DMS53 treated with DMSO at 0.1 percent for 48 hours (cell line): ENCODE measurements at regions not wholly inside any gene's neighbourhood (a gene's known extent, or its start where the extent isn't known, plus 50 kb on each side); places are given as distances from the start of the nearest gene placed in this dataset.
"Not testable (repeated sequence)": the region's sequence is repeated elsewhere in the genome, so short reads cannot be mapped to it uniquely, and the experiment has no call there.

Experiments
- DNase-seq: peaks from one replicate; lab custom pipeline; 2025; ENCODE audit not compliant: unreplicated experiment; lab: John Stamatoyannopoulos, UW

DNA sequence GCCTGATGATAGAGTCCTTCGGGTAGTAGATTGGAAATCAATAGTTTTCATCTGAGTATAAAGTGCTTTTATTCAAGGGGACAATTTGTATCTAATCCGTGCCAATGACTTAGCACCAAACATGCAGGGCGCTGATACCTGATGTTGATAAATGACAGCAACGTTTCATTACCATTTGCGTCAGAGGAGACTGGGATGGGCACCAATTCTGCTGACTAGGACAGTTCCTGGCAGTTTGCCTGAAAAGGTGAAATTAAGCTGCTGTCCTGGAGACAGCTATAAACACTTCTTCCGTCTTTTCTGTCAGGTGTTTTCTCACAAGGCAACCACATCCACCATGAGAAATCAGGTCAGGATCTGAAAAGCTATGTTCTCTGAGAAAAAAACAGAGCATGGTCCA lies 1136.4 kb downstream of the TYW1 start:
- DNase-seq: no peak

DNA sequence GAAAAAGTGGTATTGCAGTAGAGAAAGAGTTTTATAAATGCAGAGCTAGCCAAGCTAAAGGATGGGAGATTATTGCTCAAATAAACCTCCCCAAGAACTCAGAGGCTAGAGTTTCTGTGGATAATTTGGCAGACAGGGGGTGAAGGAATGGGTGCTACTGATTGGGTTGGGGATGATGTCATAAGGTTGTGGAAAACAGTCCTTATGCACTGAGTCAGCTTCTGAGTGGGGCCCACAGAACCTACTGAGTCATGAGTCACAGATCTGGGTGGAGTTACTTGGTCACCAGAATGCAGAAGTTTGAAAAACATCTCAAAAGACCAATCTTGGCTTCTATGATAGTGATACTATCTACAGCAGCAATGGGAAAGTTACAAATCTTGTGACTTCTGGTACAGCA lies 1146.7 kb downstream of the TYW1 start:
- no peak for DNase-seq

DNA sequence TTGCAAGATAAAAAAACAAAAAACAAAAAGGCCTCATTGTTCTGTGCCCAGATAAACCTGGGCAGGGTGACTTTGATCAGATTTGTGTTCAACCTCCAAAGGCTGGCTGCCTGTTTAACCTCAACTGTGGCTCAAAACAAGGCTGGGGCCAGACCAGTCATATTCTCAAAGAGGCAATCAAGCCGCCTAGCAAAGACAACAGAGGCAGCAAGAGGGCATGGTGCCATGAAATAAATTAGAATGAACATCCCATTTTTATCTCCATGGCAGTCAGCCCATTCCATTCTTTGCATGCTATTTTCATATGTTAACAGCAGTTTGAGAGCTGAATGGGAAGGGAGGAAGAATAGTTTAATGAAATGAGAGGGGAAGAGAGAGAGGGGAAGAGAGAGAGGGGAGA lies 1150.3 kb downstream of the TYW1 start:
- DNase-seq: no peak

DNA sequence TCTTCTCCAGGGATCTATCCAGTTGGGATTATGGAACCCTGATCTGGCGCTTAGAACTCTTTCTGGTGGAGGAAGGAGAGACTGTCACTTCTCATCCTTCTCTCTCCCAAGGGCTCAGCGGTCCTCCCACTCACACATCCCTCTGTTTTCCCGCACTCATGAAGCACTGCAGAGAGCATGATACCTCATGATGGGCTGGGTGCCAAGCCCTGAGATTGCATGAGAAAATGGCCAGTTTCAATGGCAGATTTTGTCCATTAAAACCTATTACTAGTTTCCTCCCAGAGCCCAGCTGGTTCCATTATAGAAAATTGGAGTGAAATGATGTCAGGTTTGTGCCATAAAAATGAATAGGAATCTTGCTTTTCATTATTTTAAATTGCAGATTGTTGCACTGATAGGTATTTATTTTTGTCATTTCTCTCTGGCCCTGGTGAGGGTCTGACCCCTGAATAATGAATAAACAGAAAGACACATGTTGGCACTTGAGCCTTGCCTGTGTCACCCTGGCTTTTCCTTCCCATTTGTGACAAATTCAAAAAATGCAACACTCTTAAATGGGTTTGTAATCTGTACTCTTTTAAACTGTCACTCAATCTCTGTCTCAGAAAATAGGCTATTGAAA lies 1151.1 kb downstream of the TYW1 start:
- DNase-seq: no peak

DNA sequence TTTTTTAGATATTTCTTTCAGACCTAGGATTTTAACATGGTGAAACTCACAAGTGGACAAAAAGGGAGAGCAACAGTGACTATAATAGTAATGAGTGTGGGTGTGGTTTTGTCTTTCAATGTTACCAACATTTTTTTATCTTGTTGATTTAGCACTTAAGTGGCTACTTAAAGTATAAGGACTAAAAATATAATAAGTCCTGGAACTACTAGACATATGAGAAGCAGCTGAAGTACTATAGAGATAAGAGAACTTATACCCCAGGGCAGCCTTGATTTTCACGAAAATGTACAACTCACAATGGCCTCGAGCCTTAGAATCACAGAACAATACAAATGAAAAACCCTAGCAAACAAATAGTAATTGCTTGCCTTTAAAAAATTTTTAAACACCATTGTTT lies 1151.8 kb downstream of the TYW1 start:
- no peak for DNase-seq

DNA sequence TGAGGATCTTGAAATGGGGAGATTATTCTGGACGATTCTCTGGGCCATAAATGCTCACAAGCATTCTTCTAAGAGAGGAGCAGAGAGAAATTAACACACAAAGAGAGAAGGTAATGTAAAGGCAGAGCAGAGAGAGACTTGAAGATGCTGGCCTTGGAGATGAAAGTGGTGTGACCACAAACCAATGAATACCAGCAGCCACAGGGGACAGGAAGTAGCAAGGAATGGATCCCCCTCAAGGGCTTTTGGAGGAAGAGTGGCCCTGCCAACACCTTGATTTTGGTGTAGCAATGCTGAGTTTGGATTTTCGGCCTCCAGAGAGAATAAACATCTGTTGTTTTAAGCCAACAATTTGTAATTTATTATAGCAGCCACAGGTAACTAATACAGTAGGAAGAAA lies 1155.6 kb downstream of the TYW1 start:
- DNase-seq: no peak

DNA sequence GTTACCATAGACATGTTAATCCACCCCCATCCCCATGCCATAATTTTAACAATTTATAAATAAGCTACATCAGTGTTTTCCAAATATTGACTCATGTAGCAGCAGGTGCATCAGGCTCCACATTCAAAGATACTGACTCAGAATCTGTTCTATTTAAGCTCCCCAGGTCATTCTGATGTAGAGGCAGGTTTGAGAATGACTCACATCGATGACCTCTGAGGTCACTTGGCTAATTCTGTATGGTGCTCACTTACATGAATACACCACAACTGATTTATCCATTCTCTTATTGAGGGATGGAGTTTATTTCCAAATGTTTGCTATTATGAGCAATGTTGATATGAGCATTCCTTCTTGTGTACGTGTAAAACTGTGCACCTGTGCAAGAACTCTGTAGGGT lies 1159.0 kb downstream of the TYW1 start:
- DNase-seq: no peak

DNA sequence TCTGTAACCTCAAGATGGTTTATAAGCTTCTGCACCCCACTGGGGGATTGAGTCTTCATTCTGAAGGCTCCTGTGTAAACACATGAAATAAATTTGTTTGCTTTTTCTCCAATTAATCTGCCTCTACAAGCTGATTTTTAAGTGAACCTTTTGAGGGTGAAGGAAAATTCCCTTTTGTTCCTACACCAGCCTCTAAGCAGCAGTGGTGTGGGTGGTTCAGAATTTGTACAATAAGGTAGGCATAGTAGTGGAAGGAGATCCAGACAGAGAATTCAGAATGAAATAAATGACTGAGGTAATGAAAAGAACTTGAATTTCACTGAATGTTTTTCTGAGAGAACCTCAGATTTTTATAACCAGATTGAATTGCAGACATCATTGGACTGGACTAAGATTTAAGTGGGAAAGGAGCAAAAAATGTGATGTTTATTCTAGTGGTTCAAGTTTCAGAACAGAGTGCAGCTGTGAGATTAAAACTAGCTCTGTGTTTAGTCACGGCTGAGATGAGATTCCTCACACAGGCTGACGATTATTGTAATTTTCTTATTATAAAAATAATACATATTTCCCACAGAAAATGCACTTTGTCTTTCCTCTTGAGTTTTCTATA lies 1162.2 kb downstream of the TYW1 start:
- no peak for DNase-seq

DNA sequence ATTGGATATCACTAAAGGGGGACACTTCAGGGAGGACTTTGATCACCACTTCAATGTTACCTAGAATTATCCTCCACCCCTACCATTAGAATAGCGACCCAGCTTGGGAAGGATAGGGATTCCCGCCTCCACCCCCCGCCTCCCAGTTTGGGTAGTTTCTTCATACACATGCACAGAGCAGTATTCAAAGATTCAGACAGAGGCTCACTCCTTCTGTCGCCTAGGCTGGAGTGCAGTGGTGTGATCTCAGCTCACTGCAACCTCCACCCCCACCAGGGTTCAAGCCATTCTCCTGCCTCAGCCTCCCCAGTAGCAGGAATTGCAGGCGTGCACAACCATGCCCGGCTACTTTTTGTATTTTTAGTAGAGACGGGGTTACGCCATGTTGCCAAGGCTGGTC lies 1166.1 kb downstream of the TYW1 start:
- DNase-seq: no peak

DNA sequence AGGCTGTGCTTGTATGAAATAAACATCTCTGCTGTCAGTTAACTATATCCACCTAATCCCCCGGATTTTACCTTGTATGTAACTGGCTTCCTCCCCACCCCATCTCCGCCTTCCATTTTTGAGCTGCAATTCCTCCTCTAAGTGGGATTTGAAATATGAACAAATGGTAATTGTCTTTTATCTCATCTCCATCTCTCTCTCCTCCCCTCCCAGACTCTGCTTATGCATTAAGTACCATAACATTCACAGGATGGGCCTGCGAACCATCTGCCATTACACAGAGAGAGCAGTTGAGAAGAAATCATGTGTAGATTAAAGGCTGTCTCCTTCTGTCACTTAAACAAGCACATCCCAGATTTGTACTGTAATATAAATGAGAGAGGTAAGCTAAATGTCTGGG lies 1169.9 kb downstream of the TYW1 start:
- no peak for DNase-seq

DNA sequence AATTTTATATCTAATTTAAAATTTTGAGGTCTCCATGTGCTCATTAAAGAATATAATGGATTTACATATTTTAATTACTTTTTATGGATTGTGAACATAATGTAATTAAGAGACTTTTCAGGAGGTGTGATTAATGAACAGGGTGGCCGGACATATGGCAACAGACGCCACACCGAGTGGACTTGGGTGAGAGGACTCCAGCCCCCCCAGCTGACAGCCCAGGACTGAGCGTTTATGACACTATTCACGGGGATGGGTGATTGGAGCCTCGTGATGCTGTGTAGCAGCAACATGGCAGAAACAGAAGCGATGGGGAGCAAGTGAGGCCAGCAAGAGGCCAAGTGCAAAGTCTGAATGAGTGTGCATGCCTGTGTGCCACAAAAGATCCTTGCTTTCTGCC lies 1176.9 kb downstream of the TYW1 start:
- DNase-seq: no peak

DNA sequence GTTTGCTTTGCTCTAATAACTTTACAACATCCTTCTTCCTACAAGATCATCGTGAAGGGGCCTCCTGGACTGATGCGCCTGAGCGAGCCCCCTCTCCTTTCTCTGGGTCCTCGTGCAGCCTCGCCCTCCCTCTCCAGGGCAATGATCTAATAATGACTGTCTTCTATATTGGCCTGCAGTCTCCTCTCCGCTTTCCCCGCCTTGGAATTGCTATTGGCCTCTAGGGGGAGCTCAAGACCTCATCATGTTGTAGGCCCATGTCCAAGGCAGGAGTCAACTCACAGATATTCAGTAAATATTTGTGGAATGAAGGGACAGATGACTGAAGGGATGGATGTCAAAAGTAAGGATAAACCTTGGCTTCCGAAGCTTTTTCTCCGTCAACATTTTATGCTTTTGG lies 1180.3 kb downstream of the TYW1 start:
- DNase-seq: peak; percentile 22

DNA sequence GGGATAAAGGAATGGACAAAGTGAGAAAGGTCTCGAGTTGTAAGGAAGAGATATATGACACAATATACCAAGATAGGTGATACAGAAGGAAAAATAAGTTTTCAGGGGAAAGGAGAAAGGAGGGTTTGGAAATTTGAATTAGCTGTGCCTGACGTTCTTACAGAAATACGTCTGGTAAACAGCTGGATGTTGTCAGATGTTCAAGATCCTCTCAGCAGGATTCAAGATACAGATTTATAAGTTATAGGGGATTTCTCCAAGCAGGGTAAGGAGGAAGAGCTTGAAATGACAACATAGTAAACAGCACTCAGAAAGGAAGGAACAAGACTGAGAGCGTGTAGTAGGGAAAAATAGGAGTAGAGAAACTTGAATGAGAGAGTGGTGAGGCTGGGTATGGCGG lies 1184.1 kb downstream of the TYW1 start:
- DNase-seq: no peak

DNA sequence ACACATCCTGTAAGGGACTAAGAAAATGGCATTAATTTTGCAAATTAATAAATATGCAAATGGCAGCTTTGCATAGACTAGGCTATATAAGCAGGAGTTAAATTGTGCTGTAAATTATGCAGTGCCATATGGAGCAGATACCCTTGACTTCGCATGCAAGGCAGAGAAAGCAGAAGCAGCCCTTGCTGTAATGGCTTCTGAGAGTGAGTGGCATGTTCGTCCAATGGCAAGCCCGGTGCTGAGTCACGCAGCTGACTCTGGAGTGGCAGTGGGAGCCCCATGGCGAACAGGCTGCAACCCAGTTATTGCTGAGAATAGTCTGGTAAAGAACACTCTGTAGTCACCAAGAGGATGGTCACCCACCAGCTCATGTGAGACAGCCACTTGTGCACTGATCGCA lies 1186.5 kb downstream of the TYW1 start:
- DNase-seq: no peak

DNA sequence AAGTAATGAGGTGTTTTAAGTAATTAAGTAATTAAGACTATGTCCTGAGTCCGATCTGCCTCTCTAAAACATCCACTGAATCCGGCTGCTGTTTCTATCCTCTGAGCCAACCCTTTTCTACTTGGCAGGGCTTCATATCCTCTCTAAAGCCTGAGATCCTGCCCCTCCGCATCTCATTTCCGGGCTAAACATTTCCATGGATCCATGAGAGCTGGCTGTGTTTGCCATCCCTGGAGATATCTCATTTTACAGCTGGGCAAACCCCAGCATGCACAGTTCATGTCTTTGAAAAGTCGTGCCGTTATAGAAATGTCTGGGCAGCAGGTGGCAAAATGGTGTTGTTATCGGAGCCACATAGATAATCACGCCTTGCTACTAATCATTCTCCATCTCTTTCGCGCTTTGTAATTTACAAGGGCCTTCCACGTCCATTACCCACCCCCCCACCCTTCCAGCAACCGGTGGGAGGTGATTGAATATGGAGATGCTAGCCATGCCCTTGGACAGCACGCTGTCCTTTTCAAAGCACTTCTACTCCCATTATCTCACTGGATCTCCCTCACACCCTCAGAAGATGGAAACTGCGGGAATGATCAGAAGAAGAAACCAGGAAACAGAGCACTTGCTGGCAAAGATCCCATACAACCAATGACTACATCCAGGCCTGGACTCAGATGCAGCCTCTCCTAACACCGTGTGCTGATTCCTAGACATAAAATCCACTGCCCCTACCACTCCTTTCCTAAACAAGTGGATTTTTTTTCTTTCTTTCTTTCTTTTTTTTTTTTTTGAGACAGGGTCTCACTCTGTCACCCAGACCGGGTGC lies 1189.2 kb downstream of the TYW1 start:
- DNase-seq: no peak

DNA sequence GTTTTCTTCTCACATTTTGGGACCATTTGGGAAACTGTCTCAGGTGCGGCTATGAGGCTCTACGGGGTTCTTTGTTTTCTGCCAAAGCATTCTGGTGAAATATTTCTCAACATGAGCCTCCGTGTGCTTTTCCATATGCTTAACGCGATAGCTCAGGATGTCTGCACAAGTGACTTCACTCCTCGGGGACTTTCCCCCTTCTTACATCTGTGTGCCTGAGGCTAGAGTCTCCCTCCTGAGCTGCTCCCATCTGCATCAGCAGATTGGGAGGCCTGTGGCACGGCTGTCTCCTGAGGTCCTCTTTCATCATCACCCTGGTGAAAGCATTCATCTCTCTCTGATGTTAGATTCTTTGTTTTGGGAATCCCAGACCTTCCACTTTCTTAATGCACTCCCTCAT lies 1190.9 kb downstream of the TYW1 start:
- no peak for DNase-seq

DNA sequence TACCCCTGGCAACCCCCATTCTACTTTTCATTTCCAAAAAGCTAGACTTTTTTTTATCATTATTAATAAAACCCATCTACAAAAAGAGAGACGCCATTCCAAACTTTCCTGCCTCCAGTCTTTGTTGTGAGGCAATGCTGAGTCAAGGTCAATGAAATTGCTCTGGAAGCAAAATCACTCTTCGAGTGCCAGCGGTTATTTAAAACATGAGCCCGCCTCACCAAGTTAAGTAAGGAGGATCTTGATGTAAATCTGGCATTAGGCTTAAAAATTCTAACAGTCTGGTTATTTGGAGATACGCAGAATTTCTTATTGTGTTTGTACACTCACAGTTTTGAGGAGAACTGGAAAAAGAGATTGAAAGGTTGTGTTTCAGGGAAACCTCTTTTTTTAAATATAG lies 1196.3 kb downstream of the TYW1 start:
- DNase-seq: no peak

DNA sequence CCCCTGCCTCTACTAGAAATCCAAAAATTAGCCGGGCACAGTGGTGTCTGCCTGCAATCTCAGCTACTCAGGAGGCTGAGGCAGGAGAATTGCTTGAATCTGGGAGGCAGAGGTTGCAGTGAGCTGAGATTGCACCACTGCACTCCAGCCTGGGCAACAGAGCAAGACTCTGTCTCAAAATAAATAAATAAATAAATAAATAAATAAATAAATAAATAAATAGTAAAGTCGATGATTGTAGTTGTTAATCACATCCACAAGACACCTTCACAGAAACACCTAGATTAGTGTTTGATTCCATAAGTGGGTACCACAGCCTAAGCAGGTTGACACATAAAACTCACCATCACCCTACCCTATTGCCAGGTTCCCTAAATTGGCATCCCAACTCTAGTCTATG lies 1199.0 kb downstream of the TYW1 start:
- not testable (repeated sequence) for DNase-seq

DNA sequence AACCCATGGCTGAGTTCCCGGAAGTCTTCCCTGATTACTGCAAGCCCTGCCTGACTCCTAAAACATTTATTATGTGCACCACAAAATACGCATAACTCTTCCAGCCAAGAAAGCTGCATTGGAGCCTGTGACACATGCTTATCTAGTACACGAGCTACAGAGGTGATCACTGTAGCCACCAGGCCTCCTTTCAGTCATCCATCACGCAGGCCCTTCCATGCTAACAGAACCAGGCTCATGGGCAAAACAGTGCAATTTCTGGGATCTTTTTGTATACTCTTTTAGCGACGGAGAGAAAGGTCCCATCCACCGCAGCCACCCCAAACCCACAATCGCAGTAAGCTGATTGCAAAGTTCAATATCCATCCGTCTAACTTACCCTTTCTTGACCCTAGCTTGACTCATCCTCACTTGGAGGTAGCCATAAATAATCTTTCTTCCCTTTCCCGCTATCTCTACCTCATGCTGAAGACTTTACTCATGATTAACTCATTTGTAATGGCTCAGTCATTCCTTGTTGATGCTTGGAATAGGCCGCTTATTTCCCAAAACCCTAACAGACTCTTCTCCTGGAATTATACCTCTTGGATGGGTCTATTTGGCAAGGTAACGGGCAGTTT lies 1203.5 kb downstream of the TYW1 start:
- no peak for DNase-seq

DNA sequence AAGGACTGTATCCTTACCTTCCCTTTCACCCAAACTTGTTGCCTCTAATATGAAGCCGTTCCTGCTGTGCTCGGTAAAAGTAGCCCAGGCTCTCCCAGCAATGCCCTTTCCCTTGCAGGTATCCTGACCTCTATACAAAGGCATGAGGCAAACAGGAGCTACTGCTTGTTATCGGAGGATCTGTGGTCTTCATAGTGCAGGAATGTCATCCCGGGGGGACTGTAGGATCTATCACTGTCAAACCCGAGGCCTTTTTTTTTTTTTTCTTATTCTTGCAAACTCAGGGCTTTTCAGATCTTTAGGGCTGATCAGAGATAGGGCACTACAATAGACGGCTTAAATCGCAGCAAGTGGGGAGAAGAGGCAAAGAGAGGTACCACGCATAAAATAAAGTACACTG lies 1206.6 kb downstream of the TYW1 start:
- no peak for DNase-seq

DNA sequence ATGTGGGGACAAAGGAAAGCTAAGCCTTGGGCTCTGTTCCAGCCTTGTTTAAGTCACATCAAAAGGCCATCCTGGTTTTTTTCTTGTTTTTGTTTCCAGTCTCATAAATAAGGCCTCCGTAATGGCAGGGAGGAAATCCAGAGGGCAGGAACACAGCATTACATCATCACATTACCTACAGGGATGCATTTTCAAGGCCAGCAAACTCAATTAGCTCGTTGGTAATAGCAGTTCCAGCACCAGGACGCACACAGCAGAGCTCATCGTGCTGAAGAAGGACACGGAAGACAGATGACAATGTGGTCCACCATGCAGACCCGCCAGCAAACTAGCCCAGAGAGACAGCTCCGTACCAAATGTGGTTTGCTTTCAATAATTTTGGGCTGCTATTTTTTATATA lies 1209.2 kb downstream of the TYW1 start:
- no peak for DNase-seq

DNA sequence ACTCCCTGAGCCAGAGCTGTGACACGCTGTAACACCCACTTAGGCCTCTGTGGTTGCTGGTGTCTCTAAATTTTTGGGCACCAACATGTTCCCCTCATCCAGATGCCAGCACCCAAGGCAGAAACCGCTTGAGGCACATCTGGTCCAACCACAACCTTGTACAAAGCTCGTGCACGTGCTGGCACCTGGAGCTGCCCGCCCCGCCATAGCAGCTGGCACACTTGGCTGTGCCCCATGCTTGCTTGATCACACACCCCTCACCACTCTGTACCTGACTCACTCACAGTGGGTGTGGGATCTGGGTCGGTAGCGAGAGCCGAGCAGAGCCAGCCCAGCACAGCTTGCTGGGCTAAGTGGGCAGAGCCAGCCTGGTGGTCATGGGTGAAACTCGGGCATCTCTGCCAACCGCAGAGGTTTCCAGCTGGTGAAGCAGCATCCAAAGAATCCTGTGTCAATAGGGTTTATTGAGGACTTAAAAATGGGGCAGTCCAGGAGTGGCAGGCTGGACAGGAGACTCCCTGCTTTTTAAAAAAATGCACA lies 1210.4 kb downstream of the TYW1 start:
- DNase-seq: no peak
